ENCODE measurements at regions not wholly inside any gene's neighbourhood (a gene's known extent, or its start where the extent isn't known, plus 50 kb on each side); places are given as distances from the start of the nearest gene placed in this dataset.

GRCh38 chr5:156186760-156187159 is 140.2 kb upstream of the SGCD start:
- Histone ChIP-seq H3K9ac (replicated peaks in 1 of 4; ENCODE audit: extremely low read depth in 1 of 4, low read depth in 3 of 4, low read length in 3 of 4) (no peak overlapping the region), H4K20me1 (replicated peaks in 1 of 2; ENCODE audit: control insufficient read depth in 1 of 2, insufficient read depth in 2 of 2, low read length in 2 of 2) (no peaks in the 10 kb centered on the region), H3K14ac (ENCODE audit: insufficient read length) (no peak overlapping the region), H4K91ac (replicated peaks; ENCODE audit: insufficient read length, low read length) (no peak overlapping the region), H3K27me3 (replicated peaks in 1 of 4; ENCODE audit: control insufficient read depth in 3 of 4, extremely low read depth in 1 of 4, insufficient read depth in 3 of 4, low read length in 3 of 4) (no peaks in the 10 kb centered on the region), H3K4me3 (ENCODE audit: extremely low read depth in 1 of 4, insufficient read depth in 2 of 4, low read depth in 3 of 4, low read length in 4 of 4) (no peak overlapping the region), H3K9me3 (ENCODE audit: insufficient read depth in 2 of 2, low read depth in 1 of 2, low read length in 1 of 2) (no peaks in the 10 kb centered on the region), H4K5ac (ENCODE audit: insufficient read length, low read depth, low read length) (no peak overlapping the region), H2BK5ac (ENCODE audit: low read depth, low read length) (no peak overlapping the region), H2BK15ac (ENCODE audit: low read length) (no peak overlapping the region), H2BK120ac (replicated peaks; ENCODE audit: low read depth, low read length) (no peak overlapping the region), H3K27ac (ENCODE audit: low read depth, low read length) (no peak overlapping the region), H3K23ac (ENCODE audit: insufficient read length) (no peak overlapping the region), H3K36me3 (ENCODE audit: control insufficient read depth in 2 of 4, insufficient read depth in 4 of 4, low read length in 3 of 4) (no peaks in the 10 kb centered on the region), H3K4me1 (replicated peaks in 1 of 4; ENCODE audit: control insufficient read depth in 3 of 4, insufficient read depth in 4 of 4, low read length in 3 of 4) (no peaks in the 10 kb centered on the region; a peak in 1 of 7 replicates), H3K79me1 (ENCODE audit: low read depth, low read length) (no peaks in the 10 kb centered on the region), H2AK5ac (ENCODE audit: low read depth, low read length) (no peak overlapping the region), H3K4ac (replicated peaks; ENCODE audit: insufficient read length, low read depth, low read length) (no peak overlapping the region), H3K23me2 (ENCODE audit: low read depth, low read length) (no peaks in the 10 kb centered on the region), H2BK12ac (ENCODE audit: low read depth, low read length) (no peak overlapping the region), H3K4me2 (ENCODE audit: insufficient read depth in 1 of 2, low read depth in 2 of 2, low read length in 2 of 2) (no peak overlapping the region), H3K56ac (replicated peaks; ENCODE audit: insufficient read length, low read depth, low read length) (no peak overlapping the region), H3K79me2 (ENCODE audit: control insufficient read depth in 1 of 2, insufficient read depth in 2 of 2, low read length in 2 of 2) (no peaks in the 10 kb centered on the region), H3K18ac (ENCODE audit: extremely low read depth, low read length) (no peak overlapping the region), H4K8ac (ENCODE audit: extremely low read depth, insufficient read depth, low read length) (no peak overlapping the region), H2AFZ (ENCODE audit: low read length) (no peak overlapping the region), H2BK20ac (ENCODE audit: low read length) (no peak overlapping the region)
- ChIA-PET CTCF (ENCODE audit: partially characterized antibody) (no interaction called here), POLR2A (ENCODE audit: partially characterized antibody) (no interaction called here)
- DNase-seq (ENCODE audit: low read depth in 1 of 2, low spot score in 2 of 2) (no peak), FAIRE-seq (no peak)
- 87% methylated on average over 1 of the region's 1 CpG; no CpG with 5 or more reads in 1 of the 2 experiments for WGBS, 2 experiments (ENCODE audit: extremely low coverage in 1 of 2, insufficient coverage in 1 of 2, insufficient read length in 1 of 2, insufficient replicate concordance in 2 of 2, low coverage in 1 of 2, low lambda C conversion rate in 2 of 2, missing lambda C conversion rate in 1 of 2)
- no peak for TF ChIP-seq JUN (IDR thresholded peaks at IDR 0.05; ENCODE audit: low read depth, low read length)
- TF ChIP-seq RAD21 (IDR thresholded peaks at IDR 0.05 in 1 of 2, conservative IDR thresholded peaks at IDR 0.05 in 1 of 2; ENCODE audit: low read depth in 2 of 2, low read length in 2 of 2): no peak
- TF ChIP-seq CTBP2 (IDR thresholded peaks at IDR 0.05; ENCODE audit: borderline replicate concordance, insufficient read depth, insufficient read length, low read length): no peak
- TF ChIP-seq ASH2L (IDR thresholded peaks at IDR 0.05; ENCODE audit: low read length): no peak
- TF ChIP-seq YY1 (IDR thresholded peaks at IDR 0.05; ENCODE audit: low read depth, low read length): no peak
- no peak for TF ChIP-seq HDAC2 (IDR thresholded peaks at IDR 0.05; ENCODE audit: borderline replicate concordance in 1 of 2, low read depth in 2 of 2, low read length in 2 of 2)
- TF ChIP-seq RFX5 (IDR thresholded peaks at IDR 0.05; ENCODE audit: borderline replicate concordance, low read depth, low read length): no peak
- no peak for TF ChIP-seq SP1 (IDR thresholded peaks at IDR 0.05; ENCODE audit: low read depth, low read length)
- no peak for TF ChIP-seq NANOG (IDR thresholded peaks at IDR 0.05; ENCODE audit: insufficient read depth, low read depth, low read length, poor library complexity, severe bottlenecking)
- TF ChIP-seq CREB1 (IDR thresholded peaks at IDR 0.05): no peak
- TF ChIP-seq JUND (IDR thresholded peaks at IDR 0.05; ENCODE audit: low read length): no peak
- TF ChIP-seq TCF12 (IDR thresholded peaks at IDR 0.05; ENCODE audit: low read depth, low read length): no peak
- no peak for TF ChIP-seq ATF3 (IDR thresholded peaks at IDR 0.05; ENCODE audit: insufficient read depth, low read depth, low read length)

All from H1 (cell line).